SU-DHL-6 (cell line): ENCODE measurements at regions not wholly inside any gene's neighbourhood (a gene's known extent, or its start where the extent isn't known, plus 50 kb on each side); places are given as distances from the start of the nearest gene placed in this dataset.
A peak's percentile ranks its signal among the peaks of the same experiment; 100 is the strongest.

Experiments used
- H2AFZ ChIP-seq: fragments of 200-600 bp; sonication (generic); 2 replicates; pipeline ENCODE4 v1.6.1; 2014; ENCODE audit warnings: low read depth, mild to moderate bottlenecking, moderate library complexity, mixed read lengths, antibody characterized with exemption, low read length; ENCODE audit not compliant: severe bottlenecking
- H3F3A ChIP-seq: fragments of 200-600 bp; shearing (Covaris generic); 2 replicates; pipeline ENCODE4 v1.6.0; 2016; ENCODE audit warnings: antibody characterized with exemption, mild to moderate bottlenecking; ENCODE audit not compliant: insufficient read depth
- H3K27ac ChIP-seq: fragments of 200-600 bp; sonication (generic); 2 replicates; pipeline ENCODE4 v1.5.1; 2016; ENCODE audit warnings: low read depth, mild to moderate bottlenecking, low read length, moderate library complexity, mixed read lengths
- H3K27me3 ChIP-seq: fragments of 200-600 bp; sonication (generic), shearing (Covaris generic); 2 replicates; pipeline ENCODE4 v1.6.0; 2014; ENCODE audit warnings: mild to moderate bottlenecking, low read length
- H3K36me3 ChIP-seq: fragments of 200-600 bp; sonication (generic); 2 replicates; pipeline ENCODE4 v1.6.1; 2014; ENCODE audit warnings: mild to moderate bottlenecking, low read length, mixed read lengths
- H3K4me2 ChIP-seq: fragments of 300-600, 200-600 bp; shearing (Covaris generic), sonication (generic); 2 replicates; pipeline ENCODE4 v1.6.0; 2014; ENCODE audit warnings: low read length, low read depth, mild to moderate bottlenecking; ENCODE audit not compliant: poor library complexity, severe bottlenecking
- H3K4me3 ChIP-seq: fragments of 200-600 bp; sonication (generic); 2 replicates; pipeline ENCODE4 v1.5.1; 2014; ENCODE audit warnings: antibody characterized with exemption, low read length, mild to moderate bottlenecking, mixed read lengths; ENCODE audit not compliant: insufficient read depth, poor library complexity, severe bottlenecking
- H3K79me2 ChIP-seq: fragments of 200-600 bp; sonication (generic); 2 replicates; pipeline ENCODE4 v1.6.1; 2014; ENCODE audit warnings: mild to moderate bottlenecking, low read length, moderate library complexity; ENCODE audit not compliant: insufficient read depth
- H3K9ac ChIP-seq: fragments of 200-600 bp; sonication (generic); 2 replicates; pipeline ENCODE4 v1.7.0; 2014; ENCODE audit warnings: mild to moderate bottlenecking, low read length
- H3K9me2 ChIP-seq: fragments of 200-600 bp; sonication (generic); replicated peaks from 2 replicates; pipeline ENCODE4 v1.6.1; 2014; ENCODE audit warnings: low read length; ENCODE audit not compliant: insufficient read depth
- H3K9me3 ChIP-seq: fragments of 200-600 bp; sonication (generic); 2 replicates; pipeline ENCODE4 v1.6.1; 2014; ENCODE audit warnings: low read length, mixed read lengths; ENCODE audit not compliant: insufficient read depth
- H4K20me1 ChIP-seq: fragments of 200-600 bp; sonication (generic); 2 replicates; pipeline ENCODE4 v1.6.1; 2014; ENCODE audit warnings: low read depth, mild to moderate bottlenecking, antibody characterized with exemption, low read length, moderate library complexity, mixed read lengths
- EZH2phosphoT487 ChIP-seq: fragments of 200-600 bp; sonication (generic), shearing (Covaris generic); conservative IDR thresholded peaks from 2 replicates; pipeline ENCODE4 v1.6.1; 2018; ENCODE audit warnings: mild to moderate bottlenecking, antibody characterized with exemption, low read length, moderate library complexity, mixed read lengths
- TF ChIP-seq, protein P1 (sequence below): fragments of 200-600 bp; sonication (generic); IDR thresholded peaks from one replicate; pipeline ENCODE4 v1.5.1; 2017; ENCODE audit warnings: antibody characterized with exemption, mild to moderate bottlenecking, low read length, moderate library complexity; ENCODE audit not compliant: insufficient read depth, poor library complexity, severe bottlenecking

DNA sequence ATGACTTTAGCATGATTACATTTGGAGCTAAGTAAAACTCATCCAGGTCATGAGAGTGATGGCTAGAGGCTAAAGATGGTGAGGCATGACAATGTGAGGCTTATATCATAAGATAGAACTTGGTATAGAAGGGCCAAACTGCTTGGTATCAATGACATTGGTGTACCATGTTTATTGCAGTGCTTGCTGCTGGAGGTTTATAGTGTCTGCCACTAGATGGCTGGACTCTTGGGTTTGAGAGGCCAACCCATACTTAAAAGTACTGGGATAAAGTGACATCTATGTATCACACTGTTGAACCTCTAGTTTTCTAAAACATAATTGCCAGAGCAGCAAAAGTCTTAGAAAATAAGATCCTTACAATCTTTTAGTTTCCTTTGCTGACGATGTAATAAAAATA is 83.0 kb upstream of the TACR3 start:
- no peaks in the 10 kb centered on the region for H3K9me3 ChIP-seq
- H3K79me2 ChIP-seq, result no peaks in the 10 kb centered on the region
- no peaks in the 10 kb centered on the region for H3F3A ChIP-seq
- no peak overlapping the region for H3K9ac ChIP-seq
- no peaks in the 10 kb centered on the region for H3K27me3 ChIP-seq
- no peak overlapping the region for H2AFZ ChIP-seq
- no peaks in the 10 kb centered on the region for H3K36me3 ChIP-seq
- no peak overlapping the region for H3K4me2 ChIP-seq
- no peaks in the 10 kb centered on the region for H3K9me2 ChIP-seq
- H4K20me1 ChIP-seq, result no peaks in the 10 kb centered on the region
- H3K27ac ChIP-seq, result no peak overlapping the region
- H3K4me3 ChIP-seq, result no peak overlapping the region
- no peak for TF ChIP-seq EZH2phosphoT487
- TF ChIP-seq, protein P1, sequence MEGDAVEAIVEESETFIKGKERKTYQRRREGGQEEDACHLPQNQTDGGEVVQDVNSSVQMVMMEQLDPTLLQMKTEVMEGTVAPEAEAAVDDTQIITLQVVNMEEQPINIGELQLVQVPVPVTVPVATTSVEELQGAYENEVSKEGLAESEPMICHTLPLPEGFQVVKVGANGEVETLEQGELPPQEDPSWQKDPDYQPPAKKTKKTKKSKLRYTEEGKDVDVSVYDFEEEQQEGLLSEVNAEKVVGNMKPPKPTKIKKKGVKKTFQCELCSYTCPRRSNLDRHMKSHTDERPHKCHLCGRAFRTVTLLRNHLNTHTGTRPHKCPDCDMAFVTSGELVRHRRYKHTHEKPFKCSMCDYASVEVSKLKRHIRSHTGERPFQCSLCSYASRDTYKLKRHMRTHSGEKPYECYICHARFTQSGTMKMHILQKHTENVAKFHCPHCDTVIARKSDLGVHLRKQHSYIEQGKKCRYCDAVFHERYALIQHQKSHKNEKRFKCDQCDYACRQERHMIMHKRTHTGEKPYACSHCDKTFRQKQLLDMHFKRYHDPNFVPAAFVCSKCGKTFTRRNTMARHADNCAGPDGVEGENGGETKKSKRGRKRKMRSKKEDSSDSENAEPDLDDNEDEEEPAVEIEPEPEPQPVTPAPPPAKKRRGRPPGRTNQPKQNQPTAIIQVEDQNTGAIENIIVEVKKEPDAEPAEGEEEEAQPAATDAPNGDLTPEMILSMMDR, result no peak

DNA sequence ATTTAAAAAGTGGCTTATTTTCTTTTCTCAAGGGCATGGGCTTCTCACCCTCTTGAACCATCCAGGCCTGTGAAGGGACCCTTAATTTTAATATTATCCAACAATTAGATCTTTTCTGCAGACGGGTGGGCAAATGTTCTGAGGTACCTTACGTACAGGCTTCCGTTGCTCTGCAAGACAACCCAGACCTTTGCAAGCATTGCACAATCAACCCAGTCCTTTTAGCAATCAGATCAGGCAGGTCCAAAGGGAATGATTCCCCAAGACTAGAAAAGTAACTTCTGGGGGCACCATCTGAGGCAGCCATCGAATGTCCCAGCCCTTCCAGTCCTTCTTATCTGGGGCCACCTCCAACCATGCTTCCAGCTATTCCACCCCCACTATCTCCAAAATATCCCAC is 67.3 kb upstream of the TACR3 start:
- Histone ChIP-seq H3K9me3 (no peaks in the 10 kb centered on the region), H3K9me2 (no peaks in the 10 kb centered on the region), H3K4me3 (no peak overlapping the region), H4K20me1 (no peaks in the 10 kb centered on the region), H2AFZ (no peak overlapping the region), H3K27ac (no peak overlapping the region), H3K79me2 (no peaks in the 10 kb centered on the region), H3F3A (no peaks in the 10 kb centered on the region), H3K36me3 (no peaks in the 10 kb centered on the region), H3K4me2 (no peak overlapping the region), H3K27me3 (no peaks in the 10 kb centered on the region), H3K9ac (no peak overlapping the region)
- TF ChIP-seq, protein P1, result no peak
- no peak for TF ChIP-seq EZH2phosphoT487

DNA sequence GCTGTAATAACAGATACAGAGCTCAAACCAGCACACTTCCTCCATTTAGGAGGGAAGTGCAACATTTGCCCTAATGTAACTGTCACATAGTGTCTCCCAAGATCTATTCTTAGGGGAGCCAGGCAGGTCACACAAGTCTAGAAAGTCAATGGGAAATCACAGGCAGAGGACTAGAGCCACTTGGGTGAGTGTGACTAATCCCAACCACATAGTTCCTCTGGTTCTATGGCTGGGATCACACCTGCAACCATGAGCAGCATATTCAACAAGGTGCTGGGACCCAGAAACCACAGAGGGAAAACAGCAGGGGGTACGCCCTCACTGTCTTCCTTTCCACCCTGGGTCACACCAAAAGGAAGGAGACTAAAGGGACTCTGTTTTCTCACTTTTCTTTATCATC is 66.8 kb upstream of the TACR3 start:
- no peak overlapping the region for H2AFZ ChIP-seq
- no peaks in the 10 kb centered on the region for H3K36me3 ChIP-seq
- H3F3A ChIP-seq, result no peaks in the 10 kb centered on the region
- no peak overlapping the region for H3K4me2 ChIP-seq
- H3K9me2 ChIP-seq, result no peaks in the 10 kb centered on the region
- H3K9ac ChIP-seq, result no peak overlapping the region
- H3K9me3 ChIP-seq, result no peaks in the 10 kb centered on the region
- H3K27ac ChIP-seq, result no peak overlapping the region
- no peaks in the 10 kb centered on the region for H3K27me3 ChIP-seq
- TF ChIP-seq, protein P1, result no peak
- no peak for TF ChIP-seq EZH2phosphoT487
- H3K79me2 ChIP-seq, result no peaks in the 10 kb centered on the region
- H4K20me1 ChIP-seq, result no peaks in the 10 kb centered on the region
- H3K4me3 ChIP-seq, result no peak overlapping the region

DNA sequence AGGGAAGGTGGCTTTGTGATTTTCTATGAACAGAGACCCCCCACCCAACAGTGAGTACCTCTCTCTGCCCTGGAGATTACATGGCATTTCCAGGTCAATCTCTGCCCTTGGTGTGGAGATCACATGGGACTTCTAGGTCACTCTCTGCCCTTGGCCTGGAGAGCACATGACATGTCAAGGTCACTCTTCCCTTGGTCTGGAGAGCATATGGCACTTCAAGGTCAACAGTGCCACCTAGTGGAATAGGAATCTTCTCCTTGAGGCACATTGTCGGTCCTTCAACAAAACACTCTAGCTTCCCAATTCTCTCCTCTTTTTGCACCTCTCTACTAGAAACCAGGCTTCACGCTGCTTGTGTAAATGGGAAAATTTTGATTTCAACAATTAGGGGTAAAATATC is 66.2 kb upstream of the TACR3 start:
- Histone ChIP-seq H3K79me2 (no peaks in the 10 kb centered on the region), H3K4me3 (no peak overlapping the region), H3K4me2 (no peak overlapping the region), H3K9me2 (no peaks in the 10 kb centered on the region), H4K20me1 (no peaks in the 10 kb centered on the region), H3K9me3 (no peaks in the 10 kb centered on the region), H3K36me3 (no peaks in the 10 kb centered on the region), H3K9ac (no peak overlapping the region), H3K27me3 (no peaks in the 10 kb centered on the region), H3F3A (no peaks in the 10 kb centered on the region), H2AFZ (no peak overlapping the region), H3K27ac (no peak overlapping the region)
- TF ChIP-seq EZH2phosphoT487, result no peak
- TF ChIP-seq, protein P1, result peak; percentile 32
